ENCODE measurements at regions not wholly inside any gene's neighbourhood (a gene's known extent, or its start where the extent isn't known, plus 50 kb on each side); places are given as distances from the start of the nearest gene placed in this dataset.

DNA sequence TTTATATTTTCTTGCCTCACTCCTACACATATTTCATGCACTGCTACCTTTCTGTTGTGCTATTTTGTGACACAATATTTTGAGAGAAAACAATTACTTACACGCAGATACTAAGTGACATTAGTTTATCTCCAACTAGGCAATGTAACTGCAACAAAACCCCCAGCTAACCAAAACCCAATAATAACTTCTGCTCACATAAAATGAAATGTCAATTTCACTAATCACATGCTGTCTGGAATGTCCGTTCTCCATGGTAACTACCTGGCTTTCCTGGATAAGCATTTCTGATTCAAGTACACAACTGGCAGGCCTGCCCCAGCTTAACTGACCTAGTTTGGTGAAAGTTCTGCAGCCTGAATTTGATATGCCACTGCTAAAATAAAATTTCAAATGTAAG, 313.5 kb downstream of the TMA16 start:
- Mint-ChIP-seq H3K4me3 (no peak overlapping the region), H3K9me3 (no peaks in the 10 kb centered on the region), H3K27ac (no peak overlapping the region), H3K4me1 (peaks cover 9% of the 10 kb centered on the region), H3K36me3 (no peaks in the 10 kb centered on the region), H3K27me3 (ENCODE audit: insufficient read depth, low read depth) (no peaks in the 10 kb centered on the region)
- no peaks in the 10 kb centered on the region for H3K4me1 ChIP-seq
- no peak for DNase-seq (ENCODE audit: low spot score)
- H3K79me2 ChIP-seq (ENCODE audit: low read depth): no peaks in the 10 kb centered on the region
- H3K27ac ChIP-seq: no peak overlapping the region
- no peak overlapping the region for H3K4me2 ChIP-seq
- no peak overlapping the region for H2AFZ ChIP-seq (replicated peaks)
- no peaks in the 10 kb centered on the region for H3K27me3 ChIP-seq
- TF ChIP-seq, protein P1, sequence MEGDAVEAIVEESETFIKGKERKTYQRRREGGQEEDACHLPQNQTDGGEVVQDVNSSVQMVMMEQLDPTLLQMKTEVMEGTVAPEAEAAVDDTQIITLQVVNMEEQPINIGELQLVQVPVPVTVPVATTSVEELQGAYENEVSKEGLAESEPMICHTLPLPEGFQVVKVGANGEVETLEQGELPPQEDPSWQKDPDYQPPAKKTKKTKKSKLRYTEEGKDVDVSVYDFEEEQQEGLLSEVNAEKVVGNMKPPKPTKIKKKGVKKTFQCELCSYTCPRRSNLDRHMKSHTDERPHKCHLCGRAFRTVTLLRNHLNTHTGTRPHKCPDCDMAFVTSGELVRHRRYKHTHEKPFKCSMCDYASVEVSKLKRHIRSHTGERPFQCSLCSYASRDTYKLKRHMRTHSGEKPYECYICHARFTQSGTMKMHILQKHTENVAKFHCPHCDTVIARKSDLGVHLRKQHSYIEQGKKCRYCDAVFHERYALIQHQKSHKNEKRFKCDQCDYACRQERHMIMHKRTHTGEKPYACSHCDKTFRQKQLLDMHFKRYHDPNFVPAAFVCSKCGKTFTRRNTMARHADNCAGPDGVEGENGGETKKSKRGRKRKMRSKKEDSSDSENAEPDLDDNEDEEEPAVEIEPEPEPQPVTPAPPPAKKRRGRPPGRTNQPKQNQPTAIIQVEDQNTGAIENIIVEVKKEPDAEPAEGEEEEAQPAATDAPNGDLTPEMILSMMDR (IDR thresholded peaks at IDR 0.05): no peak
- H3K9me3 ChIP-seq (ENCODE audit: low read depth): no peaks in the 10 kb centered on the region
- H3K4me3 ChIP-seq: no peak overlapping the region
- H3K9ac ChIP-seq: no peak overlapping the region
- no peaks in the 10 kb centered on the region for H3F3A ChIP-seq (ENCODE audit: low read depth)
- H4K20me1 ChIP-seq (ENCODE audit: low read depth): no peaks in the 10 kb centered on the region
- H3K36me3 ChIP-seq: no peaks in the 10 kb centered on the region

DNA sequence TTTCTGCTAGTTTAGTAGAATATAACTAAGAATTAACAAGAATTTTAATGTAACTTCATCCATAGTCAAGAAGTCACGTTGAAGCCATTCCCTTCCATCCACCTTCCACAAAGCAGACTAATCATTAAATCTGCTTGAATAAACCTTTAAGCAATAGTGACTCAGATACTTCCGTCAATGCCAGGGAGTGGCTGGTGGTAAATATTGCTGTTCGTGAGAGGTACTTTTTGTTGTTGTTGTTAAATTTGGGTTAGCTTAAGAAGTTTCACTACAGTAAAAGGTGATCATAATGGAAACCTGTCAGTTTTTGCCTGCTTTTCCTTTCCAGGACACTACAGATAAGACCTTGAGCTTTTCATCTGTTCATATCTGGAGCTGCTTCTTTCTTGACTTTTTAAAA, 316.3 kb downstream of the TMA16 start:
- H3K4me1 Mint-ChIP-seq: peaks cover 9% of the 10 kb centered on the region
- H3K27me3 ChIP-seq: no peaks in the 10 kb centered on the region
- H3K4me2 ChIP-seq: no peak overlapping the region
- TF ChIP-seq, protein P1 (IDR thresholded peaks at IDR 0.05): no peak
- TF ChIP-seq EZH2 (IDR thresholded peaks at IDR 0.05): no peak
- TF ChIP-seq EZH2phosphoT487 (IDR thresholded peaks at IDR 0.05): no peak
- H3K9ac ChIP-seq: no peak overlapping the region
- H2AFZ ChIP-seq (replicated peaks): no peak overlapping the region
- H3K36me3 Mint-ChIP-seq: no peaks in the 10 kb centered on the region
- no peaks in the 10 kb centered on the region for H3K4me1 ChIP-seq
- H4K20me1 ChIP-seq (ENCODE audit: low read depth): no peaks in the 10 kb centered on the region
- H3K9me3 ChIP-seq (ENCODE audit: low read depth): no peaks in the 10 kb centered on the region
- no peak overlapping the region for H3K4me3 Mint-ChIP-seq
- no peaks in the 10 kb centered on the region for H3K27me3 Mint-ChIP-seq (ENCODE audit: insufficient read depth, low read depth)
- DNase-seq (ENCODE audit: low spot score): no peak
- H3K27ac Mint-ChIP-seq: no peak overlapping the region
- H3K4me3 ChIP-seq: no peak overlapping the region
- H3K79me2 ChIP-seq (ENCODE audit: low read depth): no peaks in the 10 kb centered on the region
- no peak overlapping the region for H3K27ac ChIP-seq
- H3K36me3 ChIP-seq: no peaks in the 10 kb centered on the region
- H3K9me3 Mint-ChIP-seq: no peaks in the 10 kb centered on the region
- H3F3A ChIP-seq (ENCODE audit: low read depth): no peaks in the 10 kb centered on the region

DNA sequence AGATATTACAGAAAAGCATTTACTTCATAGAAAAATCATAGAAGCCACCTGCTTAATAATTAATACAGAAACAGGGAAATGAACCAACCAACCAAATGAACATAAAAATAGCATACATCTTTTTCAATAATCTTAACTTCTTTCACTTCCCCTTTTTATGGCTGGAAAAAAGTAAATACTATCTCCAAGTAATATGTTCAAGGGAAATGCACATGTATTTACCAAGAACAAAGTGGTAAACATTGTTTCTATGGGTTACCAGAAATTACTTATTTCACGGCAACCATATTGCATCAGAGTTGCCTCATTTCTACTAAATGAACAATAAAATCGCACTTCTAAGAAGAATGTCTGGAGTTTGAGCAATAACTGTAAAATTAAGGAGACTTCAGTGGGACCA, 321.3 kb downstream of the TMA16 start:
- H3K4me2 ChIP-seq: no peak overlapping the region
- H3K4me1 ChIP-seq: no peaks in the 10 kb centered on the region
- no peak for DNase-seq (ENCODE audit: low spot score)
- no peaks in the 10 kb centered on the region for H3K9me3 Mint-ChIP-seq
- no peaks in the 10 kb centered on the region for H3K27me3 ChIP-seq
- H3K9me3 ChIP-seq (ENCODE audit: low read depth): no peaks in the 10 kb centered on the region
- H3K9ac ChIP-seq: no peak overlapping the region
- H2AFZ ChIP-seq (replicated peaks): no peak overlapping the region
- H3K36me3 ChIP-seq: no peaks in the 10 kb centered on the region
- no peak overlapping the region for H3K4me3 Mint-ChIP-seq
- H4K20me1 ChIP-seq (ENCODE audit: low read depth): no peaks in the 10 kb centered on the region
- H3K27ac ChIP-seq: no peak overlapping the region
- no peaks in the 10 kb centered on the region for H3K79me2 ChIP-seq (ENCODE audit: low read depth)
- H3K36me3 Mint-ChIP-seq: no peaks in the 10 kb centered on the region
- no peaks in the 10 kb centered on the region for H3K4me1 Mint-ChIP-seq
- TF ChIP-seq EZH2phosphoT487 (IDR thresholded peaks at IDR 0.05): no peak
- TF ChIP-seq EZH2 (IDR thresholded peaks at IDR 0.05): no peak
- TF ChIP-seq, protein P1 (IDR thresholded peaks at IDR 0.05): no peak
- no peak overlapping the region for H3K27ac Mint-ChIP-seq
- H3F3A ChIP-seq (ENCODE audit: low read depth): no peaks in the 10 kb centered on the region
- no peak overlapping the region for H3K4me3 ChIP-seq
- H3K27me3 Mint-ChIP-seq (ENCODE audit: insufficient read depth, low read depth): no peaks in the 10 kb centered on the region

DNA sequence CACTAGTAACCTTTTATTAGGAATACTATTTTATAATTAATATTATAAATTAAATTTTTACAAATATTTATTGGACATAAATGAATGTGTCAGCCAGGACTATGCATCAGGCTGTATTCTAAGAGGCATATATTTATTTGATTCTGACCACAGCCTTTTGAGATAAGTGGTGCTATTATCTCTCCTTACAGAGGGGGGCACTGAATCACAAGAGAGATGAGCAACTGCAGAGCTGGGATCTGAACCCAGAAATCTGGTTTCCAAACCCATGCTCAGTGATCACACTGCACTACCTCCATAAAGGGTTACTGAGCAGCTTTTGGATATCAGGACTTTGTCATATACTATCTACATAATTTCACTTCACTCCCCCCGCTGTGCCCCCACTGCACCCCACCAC, 322.0 kb downstream of the TMA16 start:
- Histone ChIP-seq H3K79me2 (ENCODE audit: low read depth) (no peaks in the 10 kb centered on the region), H3F3A (ENCODE audit: low read depth) (no peaks in the 10 kb centered on the region), H3K4me2 (no peak overlapping the region), H3K27me3 (no peaks in the 10 kb centered on the region), H3K27ac (no peak overlapping the region), H3K9me3 (ENCODE audit: low read depth) (no peaks in the 10 kb centered on the region), H3K36me3 (no peaks in the 10 kb centered on the region), H3K4me3 (no peak overlapping the region), H3K9ac (no peak overlapping the region), H2AFZ (replicated peaks) (no peak overlapping the region), H4K20me1 (ENCODE audit: low read depth) (no peaks in the 10 kb centered on the region), H3K4me1 (no peaks in the 10 kb centered on the region)
- Mint-ChIP-seq H3K9me3 (no peaks in the 10 kb centered on the region), H3K4me1 (no peaks in the 10 kb centered on the region), H3K27ac (no peak overlapping the region), H3K27me3 (ENCODE audit: insufficient read depth, low read depth) (no peaks in the 10 kb centered on the region), H3K4me3 (no peak overlapping the region), H3K36me3 (no peaks in the 10 kb centered on the region)
- peak; percentile 14 for DNase-seq (ENCODE audit: low spot score)
- TF ChIP-seq EZH2 (IDR thresholded peaks at IDR 0.05): no peak
- TF ChIP-seq, protein P1 (IDR thresholded peaks at IDR 0.05): peak; percentile 32
